ENCODE measurements at regions not wholly inside any gene's neighbourhood (a gene's known extent, or its start where the extent isn't known, plus 50 kb on each side); places are given as distances from the start of the nearest gene placed in this dataset.

GRCh38 chr1:21346365-21347071 lies 56.3 kb upstream of the ECE1 start:
- DNase-seq (ENCODE audit: low read depth) = no peak

- DNase-seq (ENCODE audit: low read depth) = no peak
These were observed 54.6 kb upstream of the ECE1 start for GRCh38 chr1:21344750-21345443.

- no peak for DNase-seq (ENCODE audit: low read depth)
These were observed 54.0 kb upstream of the ECE1 start for GRCh38 chr1:21344098-21344749.

- DNase-seq (ENCODE audit: low read depth) = no peak
These were observed 52.9 kb upstream of the ECE1 start for GRCh38 chr1:21342961-21343838.

GRCh38 chr1:21341517-21342078 lies 51.3 kb upstream of the ECE1 start:
- no peak for DNase-seq (ENCODE audit: low read depth)

GRCh38 chr1:21341022-21341421 lies 50.8 kb upstream of the ECE1 start:
- no peak for DNase-seq (ENCODE audit: low read depth)

- no peak for DNase-seq (ENCODE audit: low read depth)
These were observed 50.1 kb upstream of the ECE1 start for GRCh38 chr1:21340230-21340945.

Data from GM04503 (cell line).